GM12873 (cell line): ENCODE measurements at regions not wholly inside any gene's neighbourhood (a gene's known extent, or its start where the extent isn't known, plus 50 kb on each side); places are given as distances from the start of the nearest gene placed in this dataset.

Source experiments
- TF ChIP-seq, protein P1 (sequence below): IDR thresholded peaks from 2 replicates; pipeline ENCODE4 v1.5.1; 2012; ENCODE audit warnings: low read depth, mild to moderate bottlenecking, moderate library complexity, low read length, control low read depth; ENCODE audit not compliant: insufficient read depth; ENCODE audit errors: missing control alignments

- TF ChIP-seq, protein P1, sequence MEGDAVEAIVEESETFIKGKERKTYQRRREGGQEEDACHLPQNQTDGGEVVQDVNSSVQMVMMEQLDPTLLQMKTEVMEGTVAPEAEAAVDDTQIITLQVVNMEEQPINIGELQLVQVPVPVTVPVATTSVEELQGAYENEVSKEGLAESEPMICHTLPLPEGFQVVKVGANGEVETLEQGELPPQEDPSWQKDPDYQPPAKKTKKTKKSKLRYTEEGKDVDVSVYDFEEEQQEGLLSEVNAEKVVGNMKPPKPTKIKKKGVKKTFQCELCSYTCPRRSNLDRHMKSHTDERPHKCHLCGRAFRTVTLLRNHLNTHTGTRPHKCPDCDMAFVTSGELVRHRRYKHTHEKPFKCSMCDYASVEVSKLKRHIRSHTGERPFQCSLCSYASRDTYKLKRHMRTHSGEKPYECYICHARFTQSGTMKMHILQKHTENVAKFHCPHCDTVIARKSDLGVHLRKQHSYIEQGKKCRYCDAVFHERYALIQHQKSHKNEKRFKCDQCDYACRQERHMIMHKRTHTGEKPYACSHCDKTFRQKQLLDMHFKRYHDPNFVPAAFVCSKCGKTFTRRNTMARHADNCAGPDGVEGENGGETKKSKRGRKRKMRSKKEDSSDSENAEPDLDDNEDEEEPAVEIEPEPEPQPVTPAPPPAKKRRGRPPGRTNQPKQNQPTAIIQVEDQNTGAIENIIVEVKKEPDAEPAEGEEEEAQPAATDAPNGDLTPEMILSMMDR, result no peak
These were observed 764.5 kb upstream of the ADAMTS16 start for GRCh38 chr5:4375640-4376039.

GRCh38 chr5:4383102-4383501, 757.0 kb upstream of the ADAMTS16 start:
- TF ChIP-seq, protein P1, result no peak

GRCh38 chr5:4383518-4384198, 756.5 kb upstream of the ADAMTS16 start:
- TF ChIP-seq, protein P1, result no peak

- TF ChIP-seq, protein P1, result no peak
These were observed 755.5 kb upstream of the ADAMTS16 start for GRCh38 chr5:4384649-4385048.

- TF ChIP-seq, protein P1, result no peak
These were observed 754.0 kb upstream of the ADAMTS16 start for GRCh38 chr5:4386152-4386551.

DNA sequence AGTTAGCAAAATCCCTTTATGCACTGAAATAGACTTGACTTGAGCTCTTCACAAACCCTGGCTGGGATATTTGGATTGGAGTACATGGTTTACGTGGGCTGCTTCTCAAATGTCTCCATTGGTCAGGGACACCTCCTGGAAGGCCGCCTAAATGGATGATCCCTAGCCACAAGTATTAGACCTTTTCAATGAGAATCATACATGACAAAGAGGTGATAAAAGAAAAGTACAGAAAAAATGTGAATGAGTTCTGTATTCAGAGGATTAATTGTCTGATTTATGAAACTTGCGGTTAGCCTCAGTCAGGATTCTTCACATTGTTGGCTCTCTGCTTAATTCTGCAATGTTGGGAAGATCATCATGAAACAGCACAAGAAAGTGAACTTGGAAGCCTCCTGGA, 752.8 kb upstream of the ADAMTS16 start:
- TF ChIP-seq, protein P1, result no peak

- TF ChIP-seq, protein P1, result no peak
These were observed 744.4 kb upstream of the ADAMTS16 start for GRCh38 chr5:4395752-4396151.
